IMR-90 (cell line): ENCODE measurements at regions not wholly inside any gene's neighbourhood (a gene's known extent, or its start where the extent isn't known, plus 50 kb on each side); places are given as distances from the start of the nearest gene placed in this dataset.

Experiments used
- ATAC-seq: fragments of 200-7000 bp; cut with Tn5 transposase; 2 replicates; pipeline ENCODE4 v1.9.1; 2020; ENCODE audit warnings: low read depth, mild to moderate bottlenecking, moderate library complexity
- BruUV-seq: library from RNA; stranded (reverse); fragments of 400-500 nt; replicated peaks from 2 replicates; lab custom pipeline; 2021; lab: Mats Ljungman, UMichigan
- CTCF ChIA-PET: fragments of 300-600 bp; formaldehyde crosslinking; extraction: SDS; loops from one replicate; lab custom pipeline; 2021; ENCODE audit warnings: antibody characterized with exemption; lab: Yijun Ruan, JAX
- POLR2A ChIA-PET: fragments of 300-600 bp; sonication (Branson Sonifier 250); formaldehyde crosslinking; loops from one replicate; lab custom pipeline; 2022; ENCODE audit warnings: antibody characterized with exemption; ENCODE audit not compliant: unreplicated experiment; lab: Charles Lee
- DNase-seq: peaks from one replicate; pipeline ENCODE4 v3.0.0; 2013
- H2AFZ ChIP-seq: replicated peaks from 2 replicates; pipeline ENCODE3; 2013; ENCODE audit warnings: low read length, mild to moderate bottlenecking; ENCODE audit not compliant: poor library complexity
- H2AK5ac ChIP-seq: 2 replicates; pipeline ENCODE4 v1.6.1; 2013; ENCODE audit warnings: low read depth, low read length, inconsistent platforms
- H2AK9ac ChIP-seq: replicated peaks from 2 replicates; pipeline ENCODE3; 2013; ENCODE audit warnings: mild to moderate bottlenecking, low read depth, low read length, moderate library complexity; ENCODE audit not compliant: poor library complexity
- H2BK120ac ChIP-seq: 2 replicates; pipeline ENCODE4 v1.6.1; 2013; ENCODE audit warnings: low read depth, low read length, inconsistent platforms
- H2BK15ac ChIP-seq: 3 replicates; pipeline ENCODE4 v1.6.1; 2013; ENCODE audit warnings: low read depth, low read length, inconsistent platforms
- H2BK20ac ChIP-seq: 2 replicates; pipeline ENCODE4 v1.6.1; 2013; ENCODE audit warnings: low read depth, mild to moderate bottlenecking, inconsistent platforms, low read length, moderate library complexity
- H2BK5ac ChIP-seq: 2 replicates; pipeline ENCODE4 v1.6.1; 2013; ENCODE audit warnings: mild to moderate bottlenecking, low read depth, low read length, inconsistent platforms; ENCODE audit not compliant: poor library complexity, severe bottlenecking
- H3K14ac ChIP-seq: replicated peaks from 2 replicates; pipeline ENCODE4 v1.6.1; 2013; ENCODE audit warnings: low read depth, low read length, inconsistent platforms
- H3K18ac ChIP-seq: 2 replicates; pipeline ENCODE4 v1.6.1; 2013; ENCODE audit warnings: low read depth, low read length, control low read depth
- H3K23ac ChIP-seq: 2 replicates; pipeline ENCODE4 v1.6.1; 2013; ENCODE audit warnings: low read depth, low read length, inconsistent platforms
- H3K27ac ChIP-seq: 2 replicates; pipeline ENCODE4 v1.5.1; 2013; ENCODE audit warnings: mild to moderate bottlenecking, control low read depth, low read length; ENCODE audit not compliant: insufficient read depth
- H3K27me3 ChIP-seq: 2 replicates; pipeline ENCODE4 v1.6.1; 2013; ENCODE audit warnings: low read length; ENCODE audit not compliant: control insufficient read depth, insufficient read depth
- H3K36me3 ChIP-seq: 2 replicates; pipeline ENCODE4 v1.6.1; 2013; ENCODE audit warnings: low read length, mixed read lengths; ENCODE audit not compliant: control insufficient read depth, insufficient read depth
- H3K4ac ChIP-seq: 2 replicates; pipeline ENCODE4 v1.6.1; 2013; ENCODE audit warnings: low read depth, low read length, inconsistent platforms
- H3K4me1 ChIP-seq: 2 replicates; pipeline ENCODE4 v1.6.1; 2013; ENCODE audit warnings: low read length, mixed read lengths; ENCODE audit not compliant: control insufficient read depth, insufficient read depth
- H3K4me2 ChIP-seq: 2 replicates; pipeline ENCODE4 v1.6.1; 2013; ENCODE audit warnings: low read depth, mild to moderate bottlenecking, control low read depth, low read length, moderate library complexity
- H3K4me3 ChIP-seq: 2 replicates; pipeline ENCODE4 v1.5.1; 2013; ENCODE audit warnings: low read depth, mild to moderate bottlenecking, control low read depth, low read length, moderate library complexity; ENCODE audit not compliant: insufficient read depth
- H3K56ac ChIP-seq: 2 replicates; pipeline ENCODE4 v1.6.1; 2013; ENCODE audit warnings: low read length, inconsistent platforms; ENCODE audit not compliant: insufficient read depth; ENCODE audit errors: extremely low read depth
- H3K79me1 ChIP-seq, 2 experiments: 2 replicates each; pipeline ENCODE4 v1.6.1; 2013; ENCODE audit warnings: low read length in 2 of 2, inconsistent platforms in 1 of 2, low read depth in 1 of 2
- H3K9ac ChIP-seq: 2 replicates; pipeline ENCODE4 v1.6.1; 2013; ENCODE audit warnings: low read depth, low read length, control low read depth
- H3K9me1 ChIP-seq: 2 replicates; pipeline ENCODE4 v1.6.1; 2013; ENCODE audit warnings: low read length, inconsistent platforms; ENCODE audit not compliant: insufficient read depth
- H3K9me3 ChIP-seq: 2 replicates; pipeline ENCODE4 v1.6.1; 2013; ENCODE audit warnings: low read length; ENCODE audit not compliant: control insufficient read depth, insufficient read depth
- H4K20me1 ChIP-seq: 2 replicates; pipeline ENCODE4 v1.6.1; 2013; ENCODE audit warnings: low read length, inconsistent platforms; ENCODE audit not compliant: insufficient read depth
- H4K5ac ChIP-seq: 2 replicates; pipeline ENCODE4 v1.6.1; 2013; ENCODE audit warnings: mild to moderate bottlenecking, low read depth, low read length, control low read depth
- H4K8ac ChIP-seq, 2 experiments: 2 replicates each; pipeline ENCODE4 v1.6.1; 2013; ENCODE audit warnings: low read depth in 2 of 2, low read length in 2 of 2, control low read depth in 1 of 2, inconsistent platforms in 1 of 2
- H4K91ac ChIP-seq: 2 replicates; pipeline ENCODE4 v1.6.1; 2013; ENCODE audit warnings: low read depth, low read length, inconsistent platforms; ENCODE audit not compliant: insufficient read depth
- BHLHE40 ChIP-seq: fragments of 150-350 bp; IDR thresholded peaks from 2 replicates; pipeline ENCODE4 v1.6.1; 2016; ENCODE audit warnings: mild to moderate bottlenecking, low read depth, low read length
- CEBPB ChIP-seq: IDR thresholded peaks from 2 replicates; pipeline ENCODE4 v1.6.1; 2012; ENCODE audit warnings: low read depth, low read length, improper control_type of control experiment
- POLR2A ChIP-seq: IDR thresholded peaks from 2 replicates; pipeline ENCODE4 v1.6.1; 2012; ENCODE audit warnings: mild to moderate bottlenecking, low read depth, low read length
- RAD21 ChIP-seq: IDR thresholded peaks from 2 replicates; pipeline ENCODE4 v1.6.1; 2012; ENCODE audit warnings: low read length, improper control_type of control experiment
- WGBS, 2 experiments: methylation state at CpG; one replicate each; pipeline versions ENCODE4 v1.1.5 to v1.1.7; 2013; ENCODE audit warnings: missing lambda C conversion rate in 2 of 2; ENCODE audit not compliant: insufficient read length in 1 of 2; ENCODE audit errors: extremely low coverage in 2 of 2; 5-methylcytosine and 5-hydroxymethylcytosine counted together
- dilution Hi-C: fragments of 300-500 bp; cut with HindIII; formaldehyde crosslinking; loops from one replicate; pipeline ENCODE4 v1.14.3; 2018; ENCODE audit warnings: low sequenced_read_pairs; ENCODE audit not compliant: unreplicated experiment
- in situ Hi-C: fragments of 300-500 bp; cut with MboI; formaldehyde crosslinking; loops from 3 replicates; pipeline ENCODE4 v1.14.3; 2019; ENCODE audit warnings: low sequenced_read_pairs, inconsistent platforms, mixed read lengths
- intact Hi-C: fragments of 100-400 bp; cut with micrococcal nuclease; formaldehyde crosslinking; loops from 2 replicates; pipeline ENCODE4 v1.10.0; 2022
- TF ChIP-seq, protein P1 (sequence below): conservative IDR thresholded peaks from 2 replicates; pipeline ENCODE4 v1.5.1; 2012; ENCODE audit warnings: mild to moderate bottlenecking, low read depth, low read length, improper control_type of control experiment

DNA sequence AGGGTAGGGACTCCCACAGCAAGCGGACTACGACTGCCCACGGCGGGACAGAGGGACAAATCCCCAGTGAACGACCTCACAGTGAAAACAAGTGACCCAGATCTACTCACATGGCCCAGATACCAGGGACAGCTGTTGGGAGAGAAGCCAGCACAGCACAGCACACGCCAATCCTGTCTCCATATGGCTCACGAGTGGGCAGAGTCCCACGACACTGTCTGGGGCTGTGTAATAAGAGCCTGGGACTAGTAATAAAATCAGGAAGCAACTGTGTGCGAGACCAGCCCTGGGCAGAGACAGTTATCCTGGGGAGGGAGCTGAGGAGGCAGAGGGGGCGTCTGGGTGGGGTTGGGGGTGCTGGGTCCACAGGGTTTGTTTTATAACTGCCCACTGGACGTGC lies 385.0 kb downstream of the CTTN start:
- Histone ChIP-seq H2AFZ (peak overlapping the region; percentile 39), H3K9me1 (no peaks in the 10 kb centered on the region), H3K18ac (no peak overlapping the region), H3K14ac (no peak overlapping the region), H2BK120ac (no peak overlapping the region), H2BK5ac (no peak overlapping the region), H3K36me3 (no peaks in the 10 kb centered on the region), H3K9me3 (no peaks in the 10 kb centered on the region), H4K91ac (no peak overlapping the region), H3K27me3 (no peaks in the 10 kb centered on the region), H3K4me1 (peaks cover 7% of the 10 kb centered on the region), H4K8ac (no peak overlapping the region), H3K9ac (no peak overlapping the region), H3K4ac (no peak overlapping the region), H3K27ac (no peak overlapping the region), H3K23ac (no peak overlapping the region), H2AK5ac (no peak overlapping the region), H4K5ac (no peak overlapping the region), H2AK9ac (no peak overlapping the region), H3K4me3 (no peak overlapping the region), H2BK20ac (no peak overlapping the region), H2BK15ac (no peak overlapping the region), H3K79me1 (peaks cover 0 to 2% of the 10 kb centered on the region in 2 experiments; a peak in 1 of 4 replicates), H3K4me2 (no peak overlapping the region), H4K20me1 (no peaks in the 10 kb centered on the region; the same call in 1 of the 2 replicates), H3K56ac (no peak overlapping the region)
- DNase-seq = peak; percentile 4
- intact Hi-C loops (no loop called here), in situ Hi-C loops (no loop called here), dilution Hi-C loops (no loop called here)
- no peak for ATAC-seq
- ChIA-PET POLR2A (no interaction called here), CTCF (no interaction called here)
- no TSS peak for BruUV-seq
- 61% methylated on average over 5 of the region's 11 CpGs; no CpG with 5 or more reads in 1 of the 2 experiments for WGBS, 2 experiments
- TF ChIP-seq CEBPB (no peak), POLR2A (no peak), RAD21 (no peak), BHLHE40 (no peak)
- TF ChIP-seq, protein P1, sequence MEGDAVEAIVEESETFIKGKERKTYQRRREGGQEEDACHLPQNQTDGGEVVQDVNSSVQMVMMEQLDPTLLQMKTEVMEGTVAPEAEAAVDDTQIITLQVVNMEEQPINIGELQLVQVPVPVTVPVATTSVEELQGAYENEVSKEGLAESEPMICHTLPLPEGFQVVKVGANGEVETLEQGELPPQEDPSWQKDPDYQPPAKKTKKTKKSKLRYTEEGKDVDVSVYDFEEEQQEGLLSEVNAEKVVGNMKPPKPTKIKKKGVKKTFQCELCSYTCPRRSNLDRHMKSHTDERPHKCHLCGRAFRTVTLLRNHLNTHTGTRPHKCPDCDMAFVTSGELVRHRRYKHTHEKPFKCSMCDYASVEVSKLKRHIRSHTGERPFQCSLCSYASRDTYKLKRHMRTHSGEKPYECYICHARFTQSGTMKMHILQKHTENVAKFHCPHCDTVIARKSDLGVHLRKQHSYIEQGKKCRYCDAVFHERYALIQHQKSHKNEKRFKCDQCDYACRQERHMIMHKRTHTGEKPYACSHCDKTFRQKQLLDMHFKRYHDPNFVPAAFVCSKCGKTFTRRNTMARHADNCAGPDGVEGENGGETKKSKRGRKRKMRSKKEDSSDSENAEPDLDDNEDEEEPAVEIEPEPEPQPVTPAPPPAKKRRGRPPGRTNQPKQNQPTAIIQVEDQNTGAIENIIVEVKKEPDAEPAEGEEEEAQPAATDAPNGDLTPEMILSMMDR = no peak
